Cardiac fibroblast (primary cell): ENCODE measurements at regions not wholly inside any gene's neighbourhood (a gene's known extent, or its start where the extent isn't known, plus 50 kb on each side); places are given as distances from the start of the nearest gene placed in this dataset.

Experiments
- DNase-seq, 2 donors: peaks; one replicate each; pipeline versions ENCODE4 v3.0.0 to v3.0.0-alpha.2; 2010; ENCODE audit warnings: low read depth in 2 of 2
- H3K4me3 ChIP-seq, 2 donors: replicated peaks in 1 of 2; 1 replicate in 1 of 2; 2 replicates in 1 of 2; pipeline ENCODE4 v1.5.1; 2011; ENCODE audit warnings: low read depth in 2 of 2, low read length in 2 of 2, mild to moderate bottlenecking in 2 of 2, moderate library complexity in 1 of 2
- CTCF ChIP-seq: IDR thresholded peaks from one replicate; pipeline ENCODE4 v1.5.1; 2011; ENCODE audit warnings: low read depth, mild to moderate bottlenecking, low read length, inconsistent platforms

GRCh38 chr6:3999800-4000661 lies 78.9 kb downstream of the FAM217A start:
- H3K4me3 ChIP-seq: no peak overlapping the region
- TF ChIP-seq CTCF: no peak
- DNase-seq: peak in 1 of 2 donors; percentile 31

- no peak overlapping the region for H3K4me3 ChIP-seq
- TF ChIP-seq CTCF: no peak
- DNase-seq: no peak
Measured at GRCh38 chr6:4004249-4004648, 74.7 kb downstream of the FAM217A start.

GRCh38 chr6:4008324-4009047 lies 70.5 kb downstream of the FAM217A start:
- no peak overlapping the region for H3K4me3 ChIP-seq
- DNase-seq: peak; percentile 90 to 92
- peak; percentile 55 for TF ChIP-seq CTCF

GRCh38 chr6:4009486-4009885 lies 69.5 kb downstream of the FAM217A start:
- no peak overlapping the region for H3K4me3 ChIP-seq
- TF ChIP-seq CTCF: no peak
- DNase-seq: no peak

- H3K4me3 ChIP-seq: no peak overlapping the region
- no peak for TF ChIP-seq CTCF
- DNase-seq: no peak
Measured at GRCh38 chr6:4010048-4010447, 68.9 kb downstream of the FAM217A start.

GRCh38 chr6:4010689-4011090 lies 68.2 kb downstream of the FAM217A start:
- no peak overlapping the region for H3K4me3 ChIP-seq
- DNase-seq: no peak
- TF ChIP-seq CTCF: no peak
